ENCODE measurements at regions not wholly inside any gene's neighbourhood (a gene's known extent, or its start where the extent isn't known, plus 50 kb on each side); places are given as distances from the start of the nearest gene placed in this dataset.
A peak's percentile ranks its signal among the peaks of the same experiment; 100 is the strongest.

DNA sequence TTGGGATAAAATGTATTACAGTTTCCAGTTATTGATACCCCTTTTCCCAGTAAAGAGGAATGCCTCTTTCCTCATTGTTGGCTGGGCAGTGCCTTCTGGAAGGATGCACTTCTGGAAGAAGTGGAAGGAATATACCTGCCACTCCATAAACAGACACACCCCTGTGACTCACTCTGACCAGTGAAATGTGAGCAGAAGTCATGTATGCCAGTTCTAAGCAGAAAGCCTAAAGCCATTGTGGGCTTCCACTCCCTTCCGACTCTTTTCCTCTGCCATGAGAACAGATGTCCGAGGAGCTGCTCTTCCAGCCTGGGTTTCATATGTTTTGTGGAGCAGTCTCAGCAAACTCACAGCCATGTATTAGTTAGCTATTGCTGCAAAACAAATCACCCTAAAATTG, 166.1 kb upstream of the SERP2 start:
- H3K18ac ChIP-seq (ENCODE audit: low read length) = no peak overlapping the region
- WGBS (ENCODE audit: extremely low coverage, insufficient coverage, low lambda C conversion rate) = no CpG with 5 or more reads among the region's 2 CpGs

DNA sequence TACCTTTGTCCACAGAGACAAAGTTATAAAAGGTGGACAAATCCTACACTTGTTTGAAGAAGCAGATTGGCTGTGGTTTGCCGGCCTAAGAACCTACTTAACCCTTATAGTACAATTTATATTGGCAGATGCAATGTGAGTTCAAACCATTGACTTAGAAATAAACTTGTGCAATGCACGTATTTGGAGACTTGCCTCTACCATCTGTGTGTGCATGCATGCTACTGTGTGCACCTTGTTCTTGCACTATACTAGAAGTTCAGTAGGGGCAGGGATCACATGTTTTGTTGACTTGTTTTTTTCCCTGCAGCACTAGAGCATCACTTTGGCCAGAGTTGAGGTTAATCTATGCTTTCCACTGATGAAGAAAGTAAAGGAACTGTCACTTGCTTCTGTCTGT, 163.1 kb upstream of the SERP2 start:
- H3K36me3 ChIP-seq (ENCODE audit: control insufficient read depth, insufficient read depth, low read length) = no peaks in the 10 kb centered on the region
- H3K79me1 ChIP-seq (ENCODE audit: low read length) = no peaks in the 10 kb centered on the region
- no peak overlapping the region for H2BK120ac ChIP-seq (ENCODE audit: low read depth, low read length)
- H3K4ac ChIP-seq (ENCODE audit: low read depth, low read length) = no peak overlapping the region
- no peaks in the 10 kb centered on the region for H3K4me1 ChIP-seq (ENCODE audit: control insufficient read depth, low read depth, low read length)
- H2AK5ac ChIP-seq (ENCODE audit: low read length) = no peak overlapping the region
- no peak overlapping the region for H3K4me2 ChIP-seq (ENCODE audit: low read length)
- no peak overlapping the region for H3K23ac ChIP-seq (ENCODE audit: low read length)
- no peak overlapping the region for H3K9ac ChIP-seq (ENCODE audit: low read length)
- H3K56ac ChIP-seq (ENCODE audit: low read length) = no peak overlapping the region
- H3K27me3 ChIP-seq (ENCODE audit: insufficient read depth, low read length, poor library complexity) = no peaks in the 10 kb centered on the region
- no peak overlapping the region for H3K27ac ChIP-seq (ENCODE audit: low read depth, low read length)
- H3K79me2 ChIP-seq (ENCODE audit: control insufficient read depth, insufficient read depth, low read length) = no peaks in the 10 kb centered on the region
- H2BK15ac ChIP-seq (replicated peaks; ENCODE audit: low read depth) = no peak overlapping the region
- no peak overlapping the region for H3K4me3 ChIP-seq (ENCODE audit: low read length)
- no peak for DNase-seq
- no peak overlapping the region for H3K18ac ChIP-seq (ENCODE audit: low read length)
- no CpG with 5 or more reads among the region's 2 CpGs for WGBS (ENCODE audit: extremely low coverage, insufficient coverage, low lambda C conversion rate)
- no peak overlapping the region for H4K5ac ChIP-seq (ENCODE audit: low read length)
- H4K8ac ChIP-seq (ENCODE audit: low read depth, low read length) = no peak overlapping the region
- no peak overlapping the region for H2BK5ac ChIP-seq (ENCODE audit: low read length)

More for the DNA sequence above, 166.1 kb upstream of the SERP2 start:
- no peak overlapping the region for H3K23ac ChIP-seq (ENCODE audit: low read length)
- no peak overlapping the region for H3K4me2 ChIP-seq (ENCODE audit: low read length)
- no peak overlapping the region for H2BK15ac ChIP-seq (replicated peaks; ENCODE audit: low read depth)
- no peaks in the 10 kb centered on the region for H3K4me1 ChIP-seq (ENCODE audit: control insufficient read depth, low read depth, low read length)
- no peak for DNase-seq
- no peak overlapping the region for H3K9ac ChIP-seq (ENCODE audit: low read length)
- no peak overlapping the region for H2BK120ac ChIP-seq (ENCODE audit: low read depth, low read length)
- H2BK5ac ChIP-seq (ENCODE audit: low read length) = no peak overlapping the region
- H2AK5ac ChIP-seq (ENCODE audit: low read length) = no peak overlapping the region
- H3K36me3 ChIP-seq (ENCODE audit: control insufficient read depth, insufficient read depth, low read length) = no peaks in the 10 kb centered on the region
- H4K5ac ChIP-seq (ENCODE audit: low read length) = no peak overlapping the region
- no peaks in the 10 kb centered on the region for H3K79me2 ChIP-seq (ENCODE audit: control insufficient read depth, insufficient read depth, low read length)
- no peaks in the 10 kb centered on the region for H3K27me3 ChIP-seq (ENCODE audit: insufficient read depth, low read length, poor library complexity)
- H3K4me3 ChIP-seq (ENCODE audit: low read length) = no peak overlapping the region
- H3K79me1 ChIP-seq (ENCODE audit: low read length) = no peaks in the 10 kb centered on the region
- H3K56ac ChIP-seq (ENCODE audit: low read length) = no peak overlapping the region
- no peak overlapping the region for H3K27ac ChIP-seq (ENCODE audit: low read depth, low read length)
- no peak overlapping the region for H4K8ac ChIP-seq (ENCODE audit: low read depth, low read length)
- H3K4ac ChIP-seq (ENCODE audit: low read depth, low read length) = no peak overlapping the region

DNA sequence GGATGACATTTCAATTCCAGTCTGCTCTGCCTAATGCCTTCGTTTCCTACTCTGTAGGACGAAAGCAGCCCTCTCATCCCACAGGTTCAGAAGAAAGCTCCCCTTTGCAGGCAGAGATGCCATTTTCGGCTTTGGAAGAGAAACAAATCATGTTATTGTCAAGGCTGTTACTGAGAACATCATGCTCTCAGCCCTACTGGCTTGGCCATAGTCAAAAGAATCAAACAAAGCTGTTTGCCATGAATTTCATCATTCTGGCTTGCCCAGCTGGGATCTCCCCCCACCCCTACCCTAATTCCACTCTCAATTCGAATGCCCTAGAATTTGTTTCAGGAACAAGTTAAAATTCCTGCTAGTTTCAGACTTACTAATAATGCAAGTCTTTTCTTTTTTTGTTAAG, 162.3 kb upstream of the SERP2 start:
- Histone ChIP-seq H2AK5ac (ENCODE audit: low read length) (no peak overlapping the region), H4K8ac (ENCODE audit: low read depth, low read length) (no peak overlapping the region), H3K23ac (ENCODE audit: low read length) (no peak overlapping the region), H3K79me1 (ENCODE audit: low read length) (no peaks in the 10 kb centered on the region), H3K79me2 (ENCODE audit: control insufficient read depth, insufficient read depth, low read length) (no peaks in the 10 kb centered on the region), H3K36me3 (ENCODE audit: control insufficient read depth, insufficient read depth, low read length) (no peaks in the 10 kb centered on the region), H3K4ac (ENCODE audit: low read depth, low read length) (no peak overlapping the region), H2BK120ac (ENCODE audit: low read depth, low read length) (no peak overlapping the region), H4K5ac (ENCODE audit: low read length) (no peak overlapping the region), H3K9ac (ENCODE audit: low read length) (no peak overlapping the region), H2BK5ac (ENCODE audit: low read length) (no peak overlapping the region), H3K4me2 (ENCODE audit: low read length) (no peak overlapping the region), H3K18ac (ENCODE audit: low read length) (no peak overlapping the region), H3K27me3 (ENCODE audit: insufficient read depth, low read length, poor library complexity) (no peaks in the 10 kb centered on the region), H3K56ac (ENCODE audit: low read length) (no peak overlapping the region), H3K27ac (ENCODE audit: low read depth, low read length) (no peak overlapping the region), H2BK15ac (replicated peaks; ENCODE audit: low read depth) (no peak overlapping the region), H3K4me1 (ENCODE audit: control insufficient read depth, low read depth, low read length) (no peaks in the 10 kb centered on the region), H3K4me3 (ENCODE audit: low read length) (no peak overlapping the region)
- no CpG with 5 or more reads among the region's 4 CpGs for WGBS (ENCODE audit: extremely low coverage, insufficient coverage, low lambda C conversion rate)
- peak; percentile 23 for DNase-seq

- Histone ChIP-seq H2BK5ac (ENCODE audit: low read length) (no peak overlapping the region), H3K36me3 (ENCODE audit: control insufficient read depth, insufficient read depth, low read length) (no peaks in the 10 kb centered on the region), H4K8ac (ENCODE audit: low read depth, low read length) (no peak overlapping the region), H3K4ac (ENCODE audit: low read depth, low read length) (no peak overlapping the region), H3K18ac (ENCODE audit: low read length) (no peak overlapping the region), H2BK120ac (ENCODE audit: low read depth, low read length) (no peak overlapping the region), H3K56ac (ENCODE audit: low read length) (no peak overlapping the region), H3K27me3 (ENCODE audit: insufficient read depth, low read length, poor library complexity) (no peaks in the 10 kb centered on the region), H2AK5ac (ENCODE audit: low read length) (no peak overlapping the region), H3K27ac (ENCODE audit: low read depth, low read length) (no peak overlapping the region), H2BK15ac (replicated peaks; ENCODE audit: low read depth) (no peak overlapping the region), H3K9ac (ENCODE audit: low read length) (no peak overlapping the region), H3K4me3 (ENCODE audit: low read length) (no peak overlapping the region), H3K4me2 (ENCODE audit: low read length) (no peak overlapping the region), H3K79me2 (ENCODE audit: control insufficient read depth, insufficient read depth, low read length) (no peaks in the 10 kb centered on the region), H4K5ac (ENCODE audit: low read length) (no peak overlapping the region), H3K79me1 (ENCODE audit: low read length) (no peaks in the 10 kb centered on the region), H3K23ac (ENCODE audit: low read length) (no peak overlapping the region), H3K4me1 (ENCODE audit: control insufficient read depth, low read depth, low read length) (no peaks in the 10 kb centered on the region)
- WGBS (ENCODE audit: extremely low coverage, insufficient coverage, low lambda C conversion rate) = no CpG with 5 or more reads among the region's 14 CpGs
- DNase-seq = no peak
These were observed 161.8 kb upstream of the SERP2 start for GRCh38 chr13:44211704-44212346.

DNA sequence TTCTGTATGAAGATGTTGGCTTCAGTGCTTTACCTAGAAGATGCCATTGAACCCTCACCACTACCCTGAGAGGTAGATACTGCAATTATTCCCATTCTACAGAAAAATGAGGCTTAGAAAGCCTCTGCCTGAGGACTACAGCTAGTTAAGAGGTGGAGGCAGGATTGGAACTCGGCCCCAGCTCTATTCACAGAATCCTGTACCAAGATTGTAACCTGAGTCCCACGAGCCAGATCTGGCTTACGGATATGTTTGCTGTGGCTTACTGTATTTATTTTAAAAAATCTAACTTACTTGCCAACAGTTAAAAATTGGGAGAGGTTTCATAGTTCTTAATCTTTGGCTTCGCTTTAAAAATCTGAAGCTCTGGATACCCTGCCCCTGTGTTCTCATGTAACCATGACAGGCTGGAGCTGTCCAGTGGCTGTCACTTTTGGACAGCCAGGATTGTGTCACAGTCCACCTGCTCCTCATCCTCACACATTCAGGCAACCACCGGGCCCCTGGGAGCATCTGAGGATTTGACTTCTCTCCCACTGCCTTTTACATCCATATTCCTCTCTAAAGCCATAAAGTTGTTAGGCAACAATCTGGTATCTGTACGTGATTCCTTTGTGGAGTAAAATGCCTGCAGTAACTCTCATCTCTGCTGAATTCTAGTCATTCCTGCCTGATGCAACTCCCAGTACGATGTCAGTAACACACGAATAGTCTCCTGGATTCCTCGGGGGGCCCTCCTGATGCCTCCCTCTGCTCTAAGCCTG, 160.8 kb upstream of the SERP2 start:
- H3K4ac ChIP-seq (ENCODE audit: low read depth, low read length) = no peak overlapping the region
- H3K79me1 ChIP-seq (ENCODE audit: low read length) = no peaks in the 10 kb centered on the region
- H3K79me2 ChIP-seq (ENCODE audit: control insufficient read depth, insufficient read depth, low read length) = no peaks in the 10 kb centered on the region
- H4K5ac ChIP-seq (ENCODE audit: low read length) = no peak overlapping the region
- H3K56ac ChIP-seq (ENCODE audit: low read length) = no peak overlapping the region
- H3K23ac ChIP-seq (ENCODE audit: low read length) = no peak overlapping the region
- H2BK15ac ChIP-seq (replicated peaks; ENCODE audit: low read depth) = no peak overlapping the region
- H3K9ac ChIP-seq (ENCODE audit: low read length) = no peak overlapping the region
- no peak overlapping the region for H3K4me2 ChIP-seq (ENCODE audit: low read length)
- no CpG with 5 or more reads among the region's 9 CpGs for WGBS (ENCODE audit: extremely low coverage, insufficient coverage, low lambda C conversion rate)
- H3K27ac ChIP-seq (ENCODE audit: low read depth, low read length) = no peak overlapping the region
- no peak overlapping the region for H2AK5ac ChIP-seq (ENCODE audit: low read length)
- DNase-seq = peak; percentile 84
- H3K36me3 ChIP-seq (ENCODE audit: control insufficient read depth, insufficient read depth, low read length) = no peaks in the 10 kb centered on the region
- no peak overlapping the region for H2BK120ac ChIP-seq (ENCODE audit: low read depth, low read length)
- H3K27me3 ChIP-seq (ENCODE audit: insufficient read depth, low read length, poor library complexity) = no peaks in the 10 kb centered on the region
- no peak overlapping the region for H2BK5ac ChIP-seq (ENCODE audit: low read length)
- no peak overlapping the region for H3K18ac ChIP-seq (ENCODE audit: low read length)
- H4K8ac ChIP-seq (ENCODE audit: low read depth, low read length) = no peak overlapping the region
- H3K4me1 ChIP-seq (ENCODE audit: control insufficient read depth, low read depth, low read length) = no peaks in the 10 kb centered on the region
- no peak overlapping the region for H3K4me3 ChIP-seq (ENCODE audit: low read length)
